Esophagus squamous epithelium (tissue), 4 donors: ENCODE measurements at regions not wholly inside any gene's neighbourhood (a gene's known extent, or its start where the extent isn't known, plus 50 kb on each side); places are given as distances from the start of the nearest gene placed in this dataset.

Experiments
- POLR2A ChIP-seq, 4 donors: fragments of 450-650 bp; IDR thresholded peaks; one replicate each; pipeline ENCODE4 v1.6.1; 2017; ENCODE audit warnings: antibody characterized with exemption in 4 of 4, mild to moderate bottlenecking in 4 of 4, moderate library complexity in 3 of 4
- TF ChIP-seq, protein P1 (sequence below), 6 experiments: fragments of 450-650 bp in 4 of 6; fragments of 200-600 bp in 2 of 6; sonication (generic) in 2 of 6; IDR thresholded peaks; one replicate each; pipeline ENCODE4 v1.5.1; 2016 to 2019; ENCODE audit warnings: antibody characterized with exemption in 6 of 6, mild to moderate bottlenecking in 4 of 6, moderate library complexity in 4 of 6

DNA sequence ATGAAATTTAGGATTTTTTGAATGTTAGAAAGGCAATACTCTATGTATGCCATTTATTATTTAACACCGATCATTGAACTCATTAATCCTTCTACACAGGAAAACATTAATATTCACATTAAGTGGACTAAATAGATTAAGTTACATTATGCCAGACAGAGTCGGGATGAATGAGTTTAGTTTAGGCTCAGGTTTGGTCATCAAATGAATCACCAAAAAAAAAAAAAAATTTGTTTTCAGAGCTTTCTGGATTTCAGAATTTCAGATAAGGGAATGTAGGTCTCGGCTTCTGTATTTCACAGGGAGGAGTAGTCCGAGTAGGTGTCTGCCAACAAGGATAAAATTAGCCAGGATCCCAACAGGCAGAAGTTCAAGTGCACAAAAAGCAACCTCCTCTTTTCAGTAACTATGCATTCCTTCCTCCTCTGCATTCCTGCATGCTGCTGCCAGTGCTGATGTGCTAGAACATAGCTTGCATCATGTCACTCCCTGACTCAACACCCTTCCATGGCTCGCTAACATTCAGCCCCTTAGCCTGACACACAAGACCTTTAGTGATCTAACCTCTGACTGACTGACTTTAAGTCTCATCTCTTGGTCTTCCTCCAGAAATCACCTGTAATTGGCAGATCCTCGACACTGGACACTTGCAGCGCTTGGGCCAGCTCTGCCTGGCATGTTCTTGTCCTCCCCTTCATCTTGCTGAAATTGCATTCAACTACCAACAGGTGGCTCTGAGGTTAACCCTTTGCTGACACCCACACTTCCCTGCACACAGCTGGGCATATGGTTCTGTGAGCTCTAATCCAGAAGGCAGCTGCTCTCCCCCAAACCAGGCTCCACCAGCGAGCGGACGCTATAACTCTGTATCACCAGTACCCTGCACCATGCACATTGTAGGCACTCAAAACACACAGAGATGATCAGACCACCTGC lies 145.4 kb upstream of the PROK2 start:
- TF ChIP-seq POLR2A (IDR thresholded peaks at IDR 0.05), result no peak
- TF ChIP-seq, protein P1, sequence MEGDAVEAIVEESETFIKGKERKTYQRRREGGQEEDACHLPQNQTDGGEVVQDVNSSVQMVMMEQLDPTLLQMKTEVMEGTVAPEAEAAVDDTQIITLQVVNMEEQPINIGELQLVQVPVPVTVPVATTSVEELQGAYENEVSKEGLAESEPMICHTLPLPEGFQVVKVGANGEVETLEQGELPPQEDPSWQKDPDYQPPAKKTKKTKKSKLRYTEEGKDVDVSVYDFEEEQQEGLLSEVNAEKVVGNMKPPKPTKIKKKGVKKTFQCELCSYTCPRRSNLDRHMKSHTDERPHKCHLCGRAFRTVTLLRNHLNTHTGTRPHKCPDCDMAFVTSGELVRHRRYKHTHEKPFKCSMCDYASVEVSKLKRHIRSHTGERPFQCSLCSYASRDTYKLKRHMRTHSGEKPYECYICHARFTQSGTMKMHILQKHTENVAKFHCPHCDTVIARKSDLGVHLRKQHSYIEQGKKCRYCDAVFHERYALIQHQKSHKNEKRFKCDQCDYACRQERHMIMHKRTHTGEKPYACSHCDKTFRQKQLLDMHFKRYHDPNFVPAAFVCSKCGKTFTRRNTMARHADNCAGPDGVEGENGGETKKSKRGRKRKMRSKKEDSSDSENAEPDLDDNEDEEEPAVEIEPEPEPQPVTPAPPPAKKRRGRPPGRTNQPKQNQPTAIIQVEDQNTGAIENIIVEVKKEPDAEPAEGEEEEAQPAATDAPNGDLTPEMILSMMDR (IDR thresholded peaks at IDR 0.05), result peak in 1 of 6 experiments; percentile 46
